ENCODE measurements at regions not wholly inside any gene's neighbourhood (a gene's known extent, or its start where the extent isn't known, plus 50 kb on each side); places are given as distances from the start of the nearest gene placed in this dataset.

DNA sequence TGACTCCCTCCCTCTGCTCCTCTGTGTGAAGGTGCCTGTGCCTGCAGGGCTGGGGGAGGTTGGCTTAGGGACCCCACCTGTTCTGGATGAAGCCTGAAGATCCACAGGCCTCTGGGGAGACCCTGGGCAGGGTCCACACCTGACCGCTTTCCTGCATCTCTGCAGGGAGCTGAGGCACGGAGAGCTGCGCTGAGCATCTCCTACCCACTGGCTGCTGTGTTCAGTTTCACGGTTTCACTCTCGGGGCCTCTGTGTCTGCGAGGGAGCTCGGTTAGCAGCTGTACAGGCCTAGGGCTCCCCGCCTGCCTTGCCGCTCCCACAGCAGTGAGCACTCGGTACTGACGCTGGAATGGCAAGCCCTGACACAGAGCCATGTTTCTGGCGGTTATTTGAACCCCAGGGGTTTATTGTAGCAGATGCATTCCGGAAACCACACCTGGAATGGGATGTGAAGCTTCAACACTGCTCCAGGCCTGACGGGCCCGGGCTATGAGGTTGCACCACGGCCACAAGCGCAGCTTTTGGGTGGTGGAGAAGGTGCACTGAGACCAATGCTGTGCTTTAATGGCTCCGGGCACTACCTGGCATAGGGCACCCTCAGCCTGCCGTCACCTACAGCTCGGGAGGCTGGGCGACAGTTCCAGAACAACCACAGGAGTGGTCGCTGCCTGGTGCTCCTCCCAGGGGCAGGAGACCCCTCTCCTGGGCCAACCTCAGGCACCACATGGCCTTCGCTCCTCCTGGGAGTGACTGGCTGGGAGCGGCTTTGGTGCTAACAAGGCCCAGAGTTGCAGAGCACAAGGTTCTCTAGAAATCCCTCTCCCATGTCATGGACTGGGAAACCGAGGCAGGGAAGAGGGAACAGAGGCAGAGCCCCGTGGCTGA, 257.9 kb downstream of the NDUFA10 start:
- TF ChIP-seq POLR2AphosphoS5 (IDR thresholded peaks at IDR 0.05; ENCODE audit: insufficient read depth, low read depth, low read length) (no peak), MYC (IDR thresholded peaks at IDR 0.05; ENCODE audit: low read depth, low read length) (no peak), JUN (IDR thresholded peaks at IDR 0.05; ENCODE audit: borderline replicate concordance, insufficient read depth, insufficient read length, low read depth) (no peak)
